Sigmoid colon (tissue), 6 donors: ENCODE measurements at regions not wholly inside any gene's neighbourhood (a gene's known extent, or its start where the extent isn't known, plus 50 kb on each side); places are given as distances from the start of the nearest gene placed in this dataset.

Experiments used
- DNase-seq: peaks from one replicate; pipeline ENCODE4 v3.0.0-alpha.2; 2019
- H3K27ac ChIP-seq, 4 donors: fragments of 200-600 bp; sonication (generic); one replicate each; pipeline ENCODE4 v1.5.1; 2016 to 2019; ENCODE audit warnings: mild to moderate bottlenecking in 1 of 4
- H3K27me3 ChIP-seq, 3 donors: fragments of 200-600 bp; sonication (generic); one replicate each; pipeline ENCODE4 v1.5.1; 2019; ENCODE audit warnings: mild to moderate bottlenecking in 1 of 3
- H3K36me3 ChIP-seq, 4 donors: fragments of 200-600 bp; sonication (generic); one replicate each; pipeline ENCODE4 v1.5.1; 2016 to 2019
- H3K4me1 ChIP-seq, 4 donors: fragments of 200-600 bp; sonication (generic); one replicate each; pipeline ENCODE4 v1.5.1; 2017 to 2019
- H3K4me3 ChIP-seq, 4 donors: fragments of 200-600 bp; sonication (generic); one replicate each; pipeline ENCODE4 v1.5.1; 2017 to 2019; ENCODE audit warnings: mild to moderate bottlenecking in 2 of 4, moderate library complexity in 1 of 4
- H3K9me3 ChIP-seq, 4 donors: fragments of 200-600 bp in 3 of 4; sonication (generic) in 3 of 4; one replicate each; pipeline versions ENCODE4 v1.5.1 to v1.6.1; 2013 to 2019
- CTCF ChIP-seq, 4 experiments: fragments of 450-650 bp in 3 of 4; fragments of 200-600 bp in 1 of 4; IDR thresholded peaks; one replicate each; pipeline ENCODE4 v1.5.1; 2016 to 2019; ENCODE audit warnings: antibody characterized with exemption in 4 of 4, mild to moderate bottlenecking in 3 of 4, moderate library complexity in 2 of 4
- EP300 ChIP-seq, 4 donors: sonication (generic); formaldehyde crosslinking; IDR thresholded peaks; one replicate each; pipeline ENCODE4 v1.6.1; 2017; ENCODE audit warnings: antibody characterized with exemption in 4 of 4
- POLR2A ChIP-seq, 2 donors: fragments of 450-650 bp; IDR thresholded peaks; one replicate each; pipeline ENCODE4 v1.6.1; 2016; ENCODE audit warnings: antibody characterized with exemption in 2 of 2, mild to moderate bottlenecking in 2 of 2, moderate library complexity in 2 of 2
- POLR2AphosphoS5 ChIP-seq, 4 donors: sonication (generic); formaldehyde crosslinking; IDR thresholded peaks; one replicate each; pipeline ENCODE4 v1.6.1; 2017; ENCODE audit warnings: antibody characterized with exemption in 4 of 4
- WGBS, 2 donors: extraction: QIAGEN DNeasy Blood & Tissue Kit; methylation state at CpG; one replicate each; pipeline ENCODE4 v1.1.7; 2013; 5-methylcytosine and 5-hydroxymethylcytosine counted together
- intact Hi-C: fragments of 100-400 bp; cut with DNase I; formaldehyde crosslinking; loops from one replicate; pipeline ENCODE4 v1.15.1; 2023
- donor health status: healthy with polysubstance abuse.
- donor health status: healthy.

- H3K27me3 ChIP-seq, result no peaks in the 10 kb centered on the region
- no peaks in the 10 kb centered on the region for H3K9me3 ChIP-seq
- DNase-seq, result no peak
- H3K27ac ChIP-seq, result no peak overlapping the region
- H3K4me3 ChIP-seq, result no peak overlapping the region
- peaks cover 0 to 4% (median 0%) of the 10 kb centered on the region in 4 donors for H3K4me1 ChIP-seq
- no peaks in the 10 kb centered on the region for H3K36me3 ChIP-seq
- TF ChIP-seq POLR2AphosphoS5 (IDR thresholded peaks at IDR 0.05), result no peak
- TF ChIP-seq POLR2A (IDR thresholded peaks at IDR 0.05), result no peak
- no peak for TF ChIP-seq CTCF (IDR thresholded peaks at IDR 0.05)
- no peak for TF ChIP-seq EP300 (IDR thresholded peaks at IDR 0.05)
- intact Hi-C loops, result no loop called here
These were observed 476.4 kb downstream of the KIF4B start for GRCh38 chr5:155489949-155490348.

GRCh38 chr5:155492191-155492590, 478.6 kb downstream of the KIF4B start:
- H3K9me3 ChIP-seq, result no peaks in the 10 kb centered on the region
- 73 to 88% methylated on average over 2 of the region's 2 CpGs for WGBS, 2 donors
- intact Hi-C loops, result no loop called here

GRCh38 chr5:155504606-155505005, 491.1 kb downstream of the KIF4B start:
- 26 to 61% methylated on average over 1 of the region's 1 CpG for WGBS, 2 donors
- no peaks in the 10 kb centered on the region for H3K27me3 ChIP-seq
- no peaks in the 10 kb centered on the region for H3K36me3 ChIP-seq
- H3K27ac ChIP-seq, result no peak overlapping the region
- no peaks in the 10 kb centered on the region for H3K4me1 ChIP-seq
- no peak for TF ChIP-seq POLR2AphosphoS5 (IDR thresholded peaks at IDR 0.05)
- TF ChIP-seq CTCF (IDR thresholded peaks at IDR 0.05), result no peak
- TF ChIP-seq POLR2A (IDR thresholded peaks at IDR 0.05), result no peak
- TF ChIP-seq EP300 (IDR thresholded peaks at IDR 0.05), result no peak
- DNase-seq, result no peak
- H3K4me3 ChIP-seq, result no peak overlapping the region
- H3K9me3 ChIP-seq, result no peaks in the 10 kb centered on the region
- intact Hi-C loops, result no loop called here

More at GRCh38 chr5:155492191-155492590, 478.6 kb downstream of the KIF4B start:
- Histone ChIP-seq H3K4me3 (no peak overlapping the region), H3K36me3 (no peaks in the 10 kb centered on the region), H3K27ac (no peak overlapping the region), H3K4me1 (no peaks in the 10 kb centered on the region), H3K27me3 (no peaks in the 10 kb centered on the region)
- TF ChIP-seq POLR2A (IDR thresholded peaks at IDR 0.05) (no peak), POLR2AphosphoS5 (IDR thresholded peaks at IDR 0.05) (no peak), EP300 (IDR thresholded peaks at IDR 0.05) (no peak), CTCF (IDR thresholded peaks at IDR 0.05) (no peak)
- DNase-seq, result no peak

- Histone ChIP-seq H3K9me3 (no peaks in the 10 kb centered on the region), H3K36me3 (no peaks in the 10 kb centered on the region), H3K4me1 (no peaks in the 10 kb centered on the region), H3K27ac (no peak overlapping the region), H3K4me3 (no peak overlapping the region), H3K27me3 (no peaks in the 10 kb centered on the region)
- intact Hi-C loops, result no loop called here
- no peak for DNase-seq
- no peak for TF ChIP-seq CTCF (IDR thresholded peaks at IDR 0.05)
- no peak for TF ChIP-seq EP300 (IDR thresholded peaks at IDR 0.05)
- no peak for TF ChIP-seq POLR2AphosphoS5 (IDR thresholded peaks at IDR 0.05)
- no peak for TF ChIP-seq POLR2A (IDR thresholded peaks at IDR 0.05)
These were observed 493.8 kb downstream of the KIF4B start for GRCh38 chr5:155507363-155507762.

GRCh38 chr5:155508673-155509072, 495.1 kb downstream of the KIF4B start:
- Histone ChIP-seq H3K27me3 (no peaks in the 10 kb centered on the region), H3K9me3 (no peaks in the 10 kb centered on the region), H3K36me3 (no peaks in the 10 kb centered on the region), H3K4me3 (no peak overlapping the region), H3K4me1 (no peaks in the 10 kb centered on the region), H3K27ac (no peak overlapping the region)
- DNase-seq, result no peak
- TF ChIP-seq CTCF (IDR thresholded peaks at IDR 0.05), result no peak
- TF ChIP-seq POLR2AphosphoS5 (IDR thresholded peaks at IDR 0.05), result no peak
- TF ChIP-seq POLR2A (IDR thresholded peaks at IDR 0.05), result no peak
- TF ChIP-seq EP300 (IDR thresholded peaks at IDR 0.05), result no peak
- intact Hi-C loops, result no loop called here
- WGBS, 2 donors, result 45 to 78% methylated on average over 3 of the region's 3 CpGs
